ENCODE measurements at regions not wholly inside any gene's neighbourhood (a gene's known extent, or its start where the extent isn't known, plus 50 kb on each side); places are given as distances from the start of the nearest gene placed in this dataset.

- no peak for TF ChIP-seq CTCF (IDR thresholded peaks at IDR 0.05)
- no peak for TF ChIP-seq POLR2A (IDR thresholded peaks at IDR 0.05)
These were observed 197.0 kb upstream of the ACVR2A start for GRCh38 chr2:147647816-147648215.

All from sigmoid colon (tissue), 3 donors.